ENCODE measurements at regions not wholly inside any gene's neighbourhood (a gene's known extent, or its start where the extent isn't known, plus 50 kb on each side); places are given as distances from the start of the nearest gene placed in this dataset.

- no peak overlapping the region for H3K27ac ChIP-seq
- TF ChIP-seq CTCF (conservative IDR thresholded peaks at IDR 0.05; ENCODE audit: low read depth) = no peak
- no peak for DNase-seq (ENCODE audit: low spot score)
- ChIA-PET CTCF (no interaction called here), POLR2A (ENCODE audit: low non-redundant PET) (no interaction called here)
These were observed 187.0 kb upstream of the RPL38 start for GRCh38 chr17:74016461-74016860.

- no peak for DNase-seq (ENCODE audit: low spot score)
- ChIA-PET CTCF (interaction anchor here (0.6 kb wide), 1 partner anchor 10 kb away, joined by 4 read pairs; no protein-coding TSS in a partner anchor), POLR2A (ENCODE audit: low non-redundant PET) (no interaction called here)
- no peak for TF ChIP-seq CTCF (conservative IDR thresholded peaks at IDR 0.05; ENCODE audit: low read depth)
- H3K27ac ChIP-seq = no peak overlapping the region
These were observed 186.0 kb upstream of the RPL38 start for GRCh38 chr17:74017466-74017865.

GRCh38 chr17:74018115-74018514 is 185.4 kb upstream of the RPL38 start:
- no peak overlapping the region for H3K27ac ChIP-seq
- no peak for DNase-seq (ENCODE audit: low spot score)
- ChIA-PET CTCF (interaction anchor here (0.6 kb wide), 1 partner anchor 10 kb away, joined by 4 read pairs; no protein-coding TSS in a partner anchor), POLR2A (ENCODE audit: low non-redundant PET) (no interaction called here)
- TF ChIP-seq CTCF (conservative IDR thresholded peaks at IDR 0.05; ENCODE audit: low read depth) = no peak

- no peak overlapping the region for H3K27ac ChIP-seq
- CTCF ChIA-PET = no interaction called here
- POLR2A ChIA-PET (ENCODE audit: low non-redundant PET) = no interaction called here
- TF ChIP-seq CTCF (conservative IDR thresholded peaks at IDR 0.05; ENCODE audit: low read depth) = no peak
- no peak for DNase-seq (ENCODE audit: low spot score)
These were observed 184.2 kb upstream of the RPL38 start for GRCh38 chr17:74019271-74019670.

- no peak for TF ChIP-seq CTCF (conservative IDR thresholded peaks at IDR 0.05; ENCODE audit: low read depth)
- H3K27ac ChIP-seq = no peak overlapping the region
- ChIA-PET CTCF (no interaction called here), POLR2A (ENCODE audit: low non-redundant PET) (no interaction called here)
- no peak for DNase-seq (ENCODE audit: low spot score)
These were observed 183.6 kb upstream of the RPL38 start for GRCh38 chr17:74019860-74020259.

GRCh38 chr17:74020522-74020921 is 183.0 kb upstream of the RPL38 start:
- TF ChIP-seq CTCF (conservative IDR thresholded peaks at IDR 0.05; ENCODE audit: low read depth) = no peak
- CTCF ChIA-PET = no interaction called here

More at GRCh38 chr17:74020522-74020921, 183.0 kb upstream of the RPL38 start:
- no peak for DNase-seq (ENCODE audit: low spot score)
- POLR2A ChIA-PET (ENCODE audit: low non-redundant PET) = no interaction called here
- H3K27ac ChIP-seq = no peak overlapping the region
